ENCODE measurements at regions not wholly inside any gene's neighbourhood (a gene's known extent, or its start where the extent isn't known, plus 50 kb on each side); places are given as distances from the start of the nearest gene placed in this dataset.

DNA sequence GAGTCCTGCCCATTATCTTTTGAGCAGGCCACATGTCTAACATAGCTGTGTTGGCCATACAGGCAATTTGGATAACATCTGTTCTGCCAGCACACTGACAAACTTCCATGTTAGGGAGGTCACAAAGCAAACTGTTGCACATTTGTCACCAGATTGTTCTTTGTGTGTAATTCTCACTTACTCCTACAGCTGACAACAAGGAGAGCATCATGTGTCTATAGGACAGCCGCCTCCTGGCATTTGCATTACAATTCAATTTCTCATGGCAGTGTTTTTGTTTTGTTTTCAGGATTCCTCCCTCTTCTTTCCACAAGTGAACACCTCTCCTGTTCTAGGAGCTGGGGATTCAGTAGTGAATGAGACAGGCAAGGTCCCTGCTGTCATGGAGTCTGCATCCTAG, 94.3 kb upstream of the LEF1 start:
- TF ChIP-seq POLR2A (IDR thresholded peaks at IDR 0.05; ENCODE audit: extremely low read depth, insufficient read length), result no peak
- TF ChIP-seq CTCF (IDR thresholded peaks at IDR 0.05; ENCODE audit: low read depth, low read length), result no peak
- TF ChIP-seq MYC (IDR thresholded peaks at IDR 0.05; ENCODE audit: low read depth, low read length), result no peak
- TF ChIP-seq MAX (IDR thresholded peaks at IDR 0.05; ENCODE audit: low read depth, low read length), result no peak

Measured in NB4 (cell line).